ENCODE measurements at regions not wholly inside any gene's neighbourhood (a gene's known extent, or its start where the extent isn't known, plus 50 kb on each side); places are given as distances from the start of the nearest gene placed in this dataset.

DNA sequence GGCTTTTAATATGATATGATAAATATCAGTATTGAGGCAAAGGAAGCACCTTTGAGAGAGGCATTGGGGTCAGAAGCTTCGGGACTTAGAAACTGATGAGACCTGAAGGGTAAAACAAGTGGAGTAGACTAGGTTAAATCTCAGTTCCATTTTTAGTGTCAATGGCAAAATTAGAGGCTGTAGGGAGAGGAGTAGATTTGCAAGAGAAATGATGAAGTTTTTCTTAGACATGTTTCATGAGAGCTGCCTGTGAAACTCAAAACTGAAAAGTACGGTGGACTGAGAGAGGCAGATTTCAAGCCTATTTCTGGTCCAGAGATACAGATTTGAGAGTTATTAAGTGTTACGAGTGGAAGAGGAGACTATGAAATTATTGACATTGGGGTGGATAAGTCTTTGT is 278.5 kb downstream of the TAF11L14 start:
- TF ChIP-seq, protein P1, sequence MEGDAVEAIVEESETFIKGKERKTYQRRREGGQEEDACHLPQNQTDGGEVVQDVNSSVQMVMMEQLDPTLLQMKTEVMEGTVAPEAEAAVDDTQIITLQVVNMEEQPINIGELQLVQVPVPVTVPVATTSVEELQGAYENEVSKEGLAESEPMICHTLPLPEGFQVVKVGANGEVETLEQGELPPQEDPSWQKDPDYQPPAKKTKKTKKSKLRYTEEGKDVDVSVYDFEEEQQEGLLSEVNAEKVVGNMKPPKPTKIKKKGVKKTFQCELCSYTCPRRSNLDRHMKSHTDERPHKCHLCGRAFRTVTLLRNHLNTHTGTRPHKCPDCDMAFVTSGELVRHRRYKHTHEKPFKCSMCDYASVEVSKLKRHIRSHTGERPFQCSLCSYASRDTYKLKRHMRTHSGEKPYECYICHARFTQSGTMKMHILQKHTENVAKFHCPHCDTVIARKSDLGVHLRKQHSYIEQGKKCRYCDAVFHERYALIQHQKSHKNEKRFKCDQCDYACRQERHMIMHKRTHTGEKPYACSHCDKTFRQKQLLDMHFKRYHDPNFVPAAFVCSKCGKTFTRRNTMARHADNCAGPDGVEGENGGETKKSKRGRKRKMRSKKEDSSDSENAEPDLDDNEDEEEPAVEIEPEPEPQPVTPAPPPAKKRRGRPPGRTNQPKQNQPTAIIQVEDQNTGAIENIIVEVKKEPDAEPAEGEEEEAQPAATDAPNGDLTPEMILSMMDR (IDR thresholded peaks at IDR 0.05) = no peak
- TF ChIP-seq POLR2AphosphoS5 (IDR thresholded peaks at IDR 0.05) (no peak), POLR2A (IDR thresholded peaks at IDR 0.05) (no peak), EP300 (IDR thresholded peaks at IDR 0.05) (no peak)
